ENCODE measurements at regions not wholly inside any gene's neighbourhood (a gene's known extent, or its start where the extent isn't known, plus 50 kb on each side); places are given as distances from the start of the nearest gene placed in this dataset.

DNA sequence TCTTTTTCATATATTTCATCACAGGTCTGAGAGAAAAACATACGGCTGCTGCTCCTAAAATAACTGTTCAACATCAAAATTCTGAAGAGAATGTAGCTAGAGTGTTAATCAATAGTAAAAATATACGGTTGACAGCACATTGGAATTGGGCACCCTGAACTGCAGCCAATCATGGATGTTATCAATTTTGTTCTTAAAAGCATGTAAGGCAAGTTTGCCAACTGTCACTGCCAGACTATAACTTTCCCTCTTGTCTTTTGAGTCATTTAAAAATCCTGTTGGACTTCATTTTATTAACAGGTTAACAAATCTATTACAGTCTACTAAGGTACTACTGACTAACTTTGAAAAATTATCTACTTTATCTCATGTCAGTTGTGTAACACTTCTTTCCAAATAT, 592.8 kb downstream of the HACE1 start (continued):
- TF ChIP-seq, protein P1, sequence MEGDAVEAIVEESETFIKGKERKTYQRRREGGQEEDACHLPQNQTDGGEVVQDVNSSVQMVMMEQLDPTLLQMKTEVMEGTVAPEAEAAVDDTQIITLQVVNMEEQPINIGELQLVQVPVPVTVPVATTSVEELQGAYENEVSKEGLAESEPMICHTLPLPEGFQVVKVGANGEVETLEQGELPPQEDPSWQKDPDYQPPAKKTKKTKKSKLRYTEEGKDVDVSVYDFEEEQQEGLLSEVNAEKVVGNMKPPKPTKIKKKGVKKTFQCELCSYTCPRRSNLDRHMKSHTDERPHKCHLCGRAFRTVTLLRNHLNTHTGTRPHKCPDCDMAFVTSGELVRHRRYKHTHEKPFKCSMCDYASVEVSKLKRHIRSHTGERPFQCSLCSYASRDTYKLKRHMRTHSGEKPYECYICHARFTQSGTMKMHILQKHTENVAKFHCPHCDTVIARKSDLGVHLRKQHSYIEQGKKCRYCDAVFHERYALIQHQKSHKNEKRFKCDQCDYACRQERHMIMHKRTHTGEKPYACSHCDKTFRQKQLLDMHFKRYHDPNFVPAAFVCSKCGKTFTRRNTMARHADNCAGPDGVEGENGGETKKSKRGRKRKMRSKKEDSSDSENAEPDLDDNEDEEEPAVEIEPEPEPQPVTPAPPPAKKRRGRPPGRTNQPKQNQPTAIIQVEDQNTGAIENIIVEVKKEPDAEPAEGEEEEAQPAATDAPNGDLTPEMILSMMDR (IDR thresholded peaks at IDR 0.05 in 2 of 3, conservative IDR thresholded peaks at IDR 0.05 in 1 of 3; ENCODE audit: control insufficient read depth in 2 of 3, extremely low read depth in 1 of 3, insufficient read depth in 1 of 3, low read depth in 3 of 3, low read length in 3 of 3), result no peak
- TF ChIP-seq MYB (IDR thresholded peaks at IDR 0.05; ENCODE audit: borderline replicate concordance, low read depth, low read length) (no peak), TAF1 (IDR thresholded peaks at IDR 0.05; ENCODE audit: borderline replicate concordance, low read depth, low read length) (no peak), JUND (IDR thresholded peaks at IDR 0.05; ENCODE audit: low read depth, low read length) (no peak)

DNA sequence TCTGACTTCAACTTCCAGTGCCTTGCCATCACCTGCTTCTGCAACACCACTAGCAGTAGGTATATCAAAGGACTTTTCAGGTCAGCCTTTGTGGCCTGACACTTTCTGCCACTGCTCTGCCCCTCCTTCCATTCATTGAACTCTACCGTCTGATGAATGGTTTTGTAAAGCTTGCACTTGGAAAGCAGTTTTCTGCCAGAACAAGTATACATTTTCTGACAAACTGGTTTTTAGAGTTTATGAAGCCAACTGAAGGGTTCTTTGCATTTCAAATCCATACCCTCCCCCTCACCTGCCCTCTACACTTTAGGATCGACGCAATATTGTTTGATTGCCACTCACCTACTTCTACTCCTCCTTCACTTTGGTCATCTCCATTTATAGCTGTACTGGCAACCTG, 603.1 kb downstream of the HACE1 start:
- no peak overlapping the region for H3K9ac ChIP-seq (ENCODE audit: control insufficient read depth, insufficient read depth, low read length)
- H3K27ac ChIP-seq (ENCODE audit: control insufficient read depth, insufficient read depth), result no peak overlapping the region
- H3K36me3 ChIP-seq (ENCODE audit: control insufficient read depth in 2 of 2, insufficient read depth in 2 of 2, low read length in 1 of 2), result no peaks in the 10 kb centered on the region
- no peak overlapping the region for H2AFZ ChIP-seq (ENCODE audit: control insufficient read depth, low read depth, low read length)
- ChIA-PET POLR2A (no interaction called here), SMC1A (ENCODE audit: uncharacterized antibody, unreplicated experiment) (no interaction called here), CTCF (no interaction called here), RAD21 (ENCODE audit: unreplicated experiment) (no interaction called here)
- no peaks in the 10 kb centered on the region for H4K20me1 ChIP-seq (ENCODE audit: control insufficient read depth, insufficient read depth)
- H3K79me2 ChIP-seq (ENCODE audit: control insufficient read depth, insufficient read depth, low read length), result no peaks in the 10 kb centered on the region
- no peaks in the 10 kb centered on the region for H3K4me1 ChIP-seq (ENCODE audit: control insufficient read depth, insufficient read depth, low read length)
- intact Hi-C loops (cut with micrococcal nuclease; ENCODE audit: unreplicated experiment), result no loop called here
- in situ Hi-C loops (cut with MboI), result no loop called here
- ATAC-seq (no peak), FAIRE-seq (no peak), DNase-seq (ENCODE audit: low read depth, low spot score) (no peak)
- no peak overlapping the region for H3K4me2 ChIP-seq (ENCODE audit: control insufficient read depth, insufficient read depth)
- no peaks in the 10 kb centered on the region for H3K27me3 ChIP-seq (replicated peaks in 1 of 2; ENCODE audit: control insufficient read depth in 2 of 2, insufficient read depth in 2 of 2, low read length in 1 of 2)
- BruUV-seq (replicated peaks), result no TSS peak
- no peaks in the 10 kb centered on the region for H3K9me3 ChIP-seq (replicated peaks; ENCODE audit: control insufficient read depth, insufficient read depth, low read length)
- H3K4me3 ChIP-seq, result no peak overlapping the region
- WGBS (ENCODE audit: insufficient coverage, insufficient replicate concordance, low lambda C conversion rate, missing lambda C conversion rate), result 56% methylated on average over 3 of the region's 3 CpGs
- TF ChIP-seq, protein P2, sequence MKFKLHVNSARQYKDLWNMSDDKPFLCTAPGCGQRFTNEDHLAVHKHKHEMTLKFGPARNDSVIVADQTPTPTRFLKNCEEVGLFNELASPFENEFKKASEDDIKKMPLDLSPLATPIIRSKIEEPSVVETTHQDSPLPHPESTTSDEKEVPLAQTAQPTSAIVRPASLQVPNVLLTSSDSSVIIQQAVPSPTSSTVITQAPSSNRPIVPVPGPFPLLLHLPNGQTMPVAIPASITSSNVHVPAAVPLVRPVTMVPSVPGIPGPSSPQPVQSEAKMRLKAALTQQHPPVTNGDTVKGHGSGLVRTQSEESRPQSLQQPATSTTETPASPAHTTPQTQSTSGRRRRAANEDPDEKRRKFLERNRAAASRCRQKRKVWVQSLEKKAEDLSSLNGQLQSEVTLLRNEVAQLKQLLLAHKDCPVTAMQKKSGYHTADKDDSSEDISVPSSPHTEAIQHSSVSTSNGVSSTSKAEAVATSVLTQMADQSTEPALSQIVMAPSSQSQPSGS (IDR thresholded peaks at IDR 0.05; ENCODE audit: low read length), result no peak
- TF ChIP-seq KAT2A (conservative IDR thresholded peaks at IDR 0.05; ENCODE audit: control insufficient read depth, low read depth, low read length) (no peak), ZNF384 (IDR thresholded peaks at IDR 0.05; ENCODE audit: borderline replicate concordance, low read depth, low read length) (no peak), ATF7 (IDR thresholded peaks at IDR 0.05; ENCODE audit: low read depth) (no peak), IKZF2 (IDR thresholded peaks at IDR 0.05) (no peak), NR2C2 (IDR thresholded peaks at IDR 0.05; ENCODE audit: borderline replicate concordance, control insufficient read depth, insufficient read length, low read depth) (no peak), MXI1 (IDR thresholded peaks at IDR 0.05; ENCODE audit: low read depth, low read length) (no peak), TCF3 (IDR thresholded peaks at IDR 0.05; ENCODE audit: borderline replicate concordance, insufficient read depth, low read depth, low read length) (no peak)
- TF ChIP-seq, protein P3, sequence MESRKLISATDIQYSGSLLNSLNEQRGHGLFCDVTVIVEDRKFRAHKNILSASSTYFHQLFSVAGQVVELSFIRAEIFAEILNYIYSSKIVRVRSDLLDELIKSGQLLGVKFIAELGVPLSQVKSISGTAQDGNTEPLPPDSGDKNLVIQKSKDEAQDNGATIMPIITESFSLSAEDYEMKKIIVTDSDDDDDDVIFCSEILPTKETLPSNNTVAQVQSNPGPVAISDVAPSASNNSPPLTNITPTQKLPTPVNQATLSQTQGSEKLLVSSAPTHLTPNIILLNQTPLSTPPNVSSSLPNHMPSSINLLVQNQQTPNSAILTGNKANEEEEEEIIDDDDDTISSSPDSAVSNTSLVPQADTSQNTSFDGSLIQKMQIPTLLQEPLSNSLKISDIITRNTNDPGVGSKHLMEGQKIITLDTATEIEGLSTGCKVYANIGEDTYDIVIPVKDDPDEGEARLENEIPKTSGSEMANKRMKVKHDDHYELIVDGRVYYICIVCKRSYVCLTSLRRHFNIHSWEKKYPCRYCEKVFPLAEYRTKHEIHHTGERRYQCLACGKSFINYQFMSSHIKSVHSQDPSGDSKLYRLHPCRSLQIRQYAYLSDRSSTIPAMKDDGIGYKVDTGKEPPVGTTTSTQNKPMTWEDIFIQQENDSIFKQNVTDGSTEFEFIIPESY (IDR thresholded peaks at IDR 0.05), result no peak
- TF ChIP-seq, protein P4, sequence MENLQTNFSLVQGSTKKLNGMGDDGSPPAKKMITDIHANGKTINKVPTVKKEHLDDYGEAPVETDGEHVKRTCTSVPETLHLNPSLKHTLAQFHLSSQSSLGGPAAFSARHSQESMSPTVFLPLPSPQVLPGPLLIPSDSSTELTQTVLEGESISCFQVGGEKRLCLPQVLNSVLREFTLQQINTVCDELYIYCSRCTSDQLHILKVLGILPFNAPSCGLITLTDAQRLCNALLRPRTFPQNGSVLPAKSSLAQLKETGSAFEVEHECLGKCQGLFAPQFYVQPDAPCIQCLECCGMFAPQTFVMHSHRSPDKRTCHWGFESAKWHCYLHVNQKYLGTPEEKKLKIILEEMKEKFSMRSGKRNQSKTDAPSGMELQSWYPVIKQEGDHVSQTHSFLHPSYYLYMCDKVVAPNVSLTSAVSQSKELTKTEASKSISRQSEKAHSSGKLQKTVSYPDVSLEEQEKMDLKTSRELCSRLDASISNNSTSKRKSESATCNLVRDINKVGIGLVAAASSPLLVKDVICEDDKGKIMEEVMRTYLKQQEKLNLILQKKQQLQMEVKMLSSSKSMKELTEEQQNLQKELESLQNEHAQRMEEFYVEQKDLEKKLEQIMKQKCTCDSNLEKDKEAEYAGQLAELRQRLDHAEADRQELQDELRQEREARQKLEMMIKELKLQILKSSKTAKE (IDR thresholded peaks at IDR 0.05; ENCODE audit: low read depth, poor library complexity, severe bottlenecking), result no peak
